ENCODE measurements at regions not wholly inside any gene's neighbourhood (a gene's known extent, or its start where the extent isn't known, plus 50 kb on each side); places are given as distances from the start of the nearest gene placed in this dataset.

DNA sequence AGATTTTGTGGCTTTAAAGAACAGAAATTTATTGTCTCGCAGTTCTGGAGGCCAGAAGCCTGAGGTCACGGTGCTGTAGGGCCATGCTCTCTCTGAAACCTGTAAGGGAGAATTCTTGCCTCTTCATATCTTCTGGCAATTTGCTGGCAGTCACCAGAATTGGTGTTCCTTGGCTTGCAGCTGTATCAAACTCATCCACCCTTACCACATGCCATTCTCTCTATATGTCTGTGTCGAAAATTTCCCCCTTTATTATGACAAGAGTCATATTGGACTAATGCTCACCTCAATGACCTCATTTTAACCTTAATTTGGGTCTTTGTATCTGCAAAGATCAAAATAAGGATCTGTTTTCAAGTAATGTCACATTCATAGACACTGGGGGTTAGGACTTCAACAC lies 266.7 kb downstream of the IL20RB start:
- Histone ChIP-seq H3K9me3 (ENCODE audit: low read length) (no peaks in the 10 kb centered on the region), H3K4me1 (ENCODE audit: insufficient read depth, low read length) (no peaks in the 10 kb centered on the region), H3K9ac (ENCODE audit: insufficient read depth, low read depth, low read length) (no peak overlapping the region), H3K36me3 (replicated peaks in 1 of 2; ENCODE audit: control insufficient read depth in 1 of 2, insufficient read depth in 2 of 2, low read length in 2 of 2) (no peaks in the 10 kb centered on the region), H4K20me1 (ENCODE audit: insufficient read depth, low read length) (no peaks in the 10 kb centered on the region), H3K4me2 (ENCODE audit: low read depth, low read length) (no peak overlapping the region), H3K27ac (ENCODE audit: extremely low read length, insufficient read depth, low read length) (no peak overlapping the region), H2AFZ (ENCODE audit: low read length) (no peak overlapping the region), H3K27me3 (ENCODE audit: control insufficient read depth in 1 of 2, insufficient read depth in 2 of 2, low read length in 2 of 2) (no peaks in the 10 kb centered on the region), H3K79me2 (ENCODE audit: insufficient read depth, low read length) (no peaks in the 10 kb centered on the region), H3K4me3 (replicated peaks in 1 of 3; ENCODE audit: insufficient read depth in 1 of 3, low read depth in 2 of 3, low read length in 3 of 3) (no peak overlapping the region)
- ChIA-PET POLR2A (no interaction called here), CTCF (ENCODE audit: low intra/inter-chr PET ratio, low total read pairs) (no interaction called here)
- TF ChIP-seq, protein P1, sequence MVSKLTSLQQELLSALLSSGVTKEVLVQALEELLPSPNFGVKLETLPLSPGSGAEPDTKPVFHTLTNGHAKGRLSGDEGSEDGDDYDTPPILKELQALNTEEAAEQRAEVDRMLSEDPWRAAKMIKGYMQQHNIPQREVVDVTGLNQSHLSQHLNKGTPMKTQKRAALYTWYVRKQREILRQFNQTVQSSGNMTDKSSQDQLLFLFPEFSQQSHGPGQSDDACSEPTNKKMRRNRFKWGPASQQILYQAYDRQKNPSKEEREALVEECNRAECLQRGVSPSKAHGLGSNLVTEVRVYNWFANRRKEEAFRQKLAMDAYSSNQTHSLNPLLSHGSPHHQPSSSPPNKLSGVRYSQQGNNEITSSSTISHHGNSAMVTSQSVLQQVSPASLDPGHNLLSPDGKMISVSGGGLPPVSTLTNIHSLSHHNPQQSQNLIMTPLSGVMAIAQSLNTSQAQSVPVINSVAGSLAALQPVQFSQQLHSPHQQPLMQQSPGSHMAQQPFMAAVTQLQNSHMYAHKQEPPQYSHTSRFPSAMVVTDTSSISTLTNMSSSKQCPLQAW (CRISPR knock-in tag; IDR thresholded peaks at IDR 0.05): no peak
- TF ChIP-seq ZNF766 (CRISPR knock-in tag; IDR thresholded peaks at IDR 0.05; ENCODE audit: borderline replicate concordance) (no peak), KMT2B (CRISPR knock-in tag; IDR thresholded peaks at IDR 0.05) (no peak), PLRG1 (conservative IDR thresholded peaks at IDR 0.05) (no peak), ZNF317 (CRISPR knock-in tag; IDR thresholded peaks at IDR 0.05) (no peak), RFX5 (IDR thresholded peaks at IDR 0.05; ENCODE audit: low read depth, low read length) (no peak), ZNF773 (CRISPR knock-in tag; IDR thresholded peaks at IDR 0.05; ENCODE audit: borderline replicate concordance) (no peak), ZKSCAN1 (IDR thresholded peaks at IDR 0.05; ENCODE audit: low read length) (no peak), NFATC3 (CRISPR knock-in tag; IDR thresholded peaks at IDR 0.05) (no peak), AGO2 (optimal IDR thresholded peaks at IDR 0.05; ENCODE audit: low read depth, low read length) (no peak), GATAD2A (CRISPR knock-in tag; IDR thresholded peaks at IDR 0.05) (no peak), CHD2 (IDR thresholded peaks at IDR 0.05; ENCODE audit: low read depth, low read length) (no peak), HMG20A (CRISPR knock-in tag; IDR thresholded peaks at IDR 0.05; ENCODE audit: borderline replicate concordance) (no peak), MED13 (CRISPR knock-in tag; IDR thresholded peaks at IDR 0.05) (no peak), YEATS4 (CRISPR knock-in tag; IDR thresholded peaks at IDR 0.05; ENCODE audit: borderline replicate concordance) (no peak), FOXK1 (CRISPR knock-in tag; IDR thresholded peaks at IDR 0.05; ENCODE audit: borderline replicate concordance, low read depth) (no peak), STAG1 (CRISPR knock-in tag; IDR thresholded peaks at IDR 0.05) (no peak), ZNF256 (CRISPR knock-in tag; conservative IDR thresholded peaks at IDR 0.05) (no peak)
- TF ChIP-seq, protein P2, sequence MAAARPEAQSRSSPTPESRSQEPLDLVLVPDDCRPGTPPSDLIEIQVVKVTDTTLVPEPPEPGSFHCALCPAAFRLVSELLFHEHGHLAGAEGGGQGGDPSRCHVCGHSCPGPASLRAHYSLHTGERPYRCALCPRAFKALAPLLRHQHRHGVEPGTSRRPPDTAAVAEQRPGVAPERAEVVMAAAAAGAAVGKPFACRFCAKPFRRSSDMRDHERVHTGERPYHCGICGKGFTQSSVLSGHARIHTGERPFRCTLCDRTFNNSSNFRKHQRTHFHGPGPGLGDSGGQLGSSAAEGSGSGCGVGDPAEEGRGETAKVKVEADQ (CRISPR knock-in tag; IDR thresholded peaks at IDR 0.05; ENCODE audit: borderline replicate concordance): no peak
- TF ChIP-seq, protein P3, sequence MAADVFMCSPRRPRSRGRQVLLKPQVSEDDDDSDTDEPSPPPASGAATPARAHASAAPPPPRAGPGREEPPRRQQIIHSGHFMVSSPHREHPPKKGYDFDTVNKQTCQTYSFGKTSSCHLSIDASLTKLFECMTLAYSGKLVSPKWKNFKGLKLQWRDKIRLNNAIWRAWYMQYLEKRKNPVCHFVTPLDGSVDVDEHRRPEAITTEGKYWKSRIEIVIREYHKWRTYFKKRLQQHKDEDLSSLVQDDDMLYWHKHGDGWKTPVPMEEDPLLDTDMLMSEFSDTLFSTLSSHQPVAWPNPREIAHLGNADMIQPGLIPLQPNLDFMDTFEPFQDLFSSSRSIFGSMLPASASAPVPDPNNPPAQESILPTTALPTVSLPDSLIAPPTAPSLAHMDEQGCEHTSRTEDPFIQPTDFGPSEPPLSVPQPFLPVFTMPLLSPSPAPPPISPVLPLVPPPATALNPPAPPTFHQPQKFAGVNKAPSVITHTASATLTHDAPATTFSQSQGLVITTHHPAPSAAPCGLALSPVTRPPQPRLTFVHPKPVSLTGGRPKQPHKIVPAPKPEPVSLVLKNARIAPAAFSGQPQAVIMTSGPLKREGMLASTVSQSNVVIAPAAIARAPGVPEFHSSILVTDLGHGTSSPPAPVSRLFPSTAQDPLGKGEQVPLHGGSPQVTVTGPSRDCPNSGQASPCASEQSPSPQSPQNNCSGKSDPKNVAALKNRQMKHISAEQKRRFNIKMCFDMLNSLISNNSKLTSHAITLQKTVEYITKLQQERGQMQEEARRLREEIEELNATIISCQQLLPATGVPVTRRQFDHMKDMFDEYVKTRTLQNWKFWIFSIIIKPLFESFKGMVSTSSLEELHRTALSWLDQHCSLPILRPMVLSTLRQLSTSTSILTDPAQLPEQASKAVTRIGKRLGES (CRISPR knock-in tag; IDR thresholded peaks at IDR 0.05; ENCODE audit: borderline replicate concordance): no peak
- 0% methylated on average over 3 of the region's 3 CpGs for WGBS (ENCODE audit: low lambda C conversion rate)
- DNase-seq (ENCODE audit: low spot score) (no peak), FAIRE-seq (no peak), ATAC-seq (no peak)
- BruUV-seq (replicated peaks): no TSS peak
- intact Hi-C loops (cut with micrococcal nuclease; ENCODE audit: unreplicated experiment): no loop called here
- in situ Hi-C loops (cut with HindIII; ENCODE audit: extremely low pct_ligation_motif_present, low pct_unique_long_range_greater_than_20kb): loop anchor here (10.0 kb wide), 1 partner anchor 470 kb away; no protein-coding TSS in a partner anchor

Measured in HepG2 (cell line).